ENCODE measurements at regions not wholly inside any gene's neighbourhood (a gene's known extent, or its start where the extent isn't known, plus 50 kb on each side); places are given as distances from the start of the nearest gene placed in this dataset.

DNA sequence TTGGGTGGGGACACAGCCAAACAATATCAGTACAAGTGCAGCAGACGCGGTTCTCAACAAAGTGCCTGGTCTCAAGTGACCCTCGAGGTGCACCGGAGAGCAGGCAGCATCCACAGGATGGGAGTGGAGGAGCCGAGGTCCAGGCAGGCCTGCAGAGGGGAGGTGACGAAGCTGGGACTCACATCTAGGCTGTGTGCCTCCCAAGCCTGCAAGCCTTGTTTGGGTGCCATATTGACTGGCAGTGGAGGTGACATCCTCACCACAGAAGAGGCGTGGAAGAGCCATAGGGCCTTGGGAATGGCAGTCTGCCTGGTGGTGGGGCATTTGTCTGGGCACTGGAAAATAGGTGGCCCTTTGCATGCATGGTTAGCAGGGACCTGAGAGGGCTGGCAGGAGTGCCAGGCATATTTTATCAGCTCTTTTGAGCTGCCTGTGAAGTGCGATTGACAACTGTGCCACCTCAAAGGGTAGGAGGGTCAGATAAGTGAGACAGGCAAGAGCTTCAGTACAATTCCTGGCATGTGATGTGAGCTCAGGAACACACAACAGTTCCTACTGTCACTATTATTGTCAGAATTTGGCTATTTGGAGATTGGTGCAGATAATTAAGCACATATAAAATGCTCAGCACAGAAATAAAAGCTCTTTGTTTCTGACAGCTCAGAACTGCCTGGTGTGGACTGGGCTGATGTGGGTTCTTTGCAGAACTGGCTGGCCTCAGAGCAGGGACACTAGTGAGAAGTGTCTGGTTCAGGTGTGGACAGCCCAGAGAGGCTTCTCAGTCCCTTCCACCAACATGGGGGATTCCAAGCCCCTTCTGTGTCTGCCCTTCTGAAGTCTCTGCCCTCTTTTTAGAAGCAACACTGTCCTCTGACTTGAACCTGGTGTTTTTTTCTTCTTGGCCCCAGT lies 347.6 kb upstream of the AJAP1 start:
- no peak for DNase-seq (ENCODE audit: extremely low read depth in 1 of 2, low read depth in 1 of 2)

DNA sequence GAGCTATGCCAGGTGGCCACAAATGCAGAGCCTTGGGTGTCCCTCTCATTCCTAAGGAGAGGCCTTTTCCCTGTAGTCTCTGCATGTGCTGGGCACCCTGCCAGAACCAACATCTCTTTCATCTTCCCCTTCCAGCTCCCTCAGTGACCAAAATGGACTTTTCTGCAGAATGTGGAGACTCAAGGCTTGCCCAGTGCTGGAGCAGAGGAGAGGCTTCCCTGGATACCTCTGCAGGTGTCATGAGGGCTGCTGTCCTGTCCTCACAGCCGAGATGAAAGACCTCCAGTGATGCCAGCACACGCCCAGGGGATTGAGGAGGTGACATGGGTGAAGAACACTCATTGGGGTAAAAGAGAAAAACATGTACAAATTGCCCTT lies 347.0 kb upstream of the AJAP1 start:
- no peak for DNase-seq (ENCODE audit: extremely low read depth in 1 of 2, low read depth in 1 of 2)

DNA sequence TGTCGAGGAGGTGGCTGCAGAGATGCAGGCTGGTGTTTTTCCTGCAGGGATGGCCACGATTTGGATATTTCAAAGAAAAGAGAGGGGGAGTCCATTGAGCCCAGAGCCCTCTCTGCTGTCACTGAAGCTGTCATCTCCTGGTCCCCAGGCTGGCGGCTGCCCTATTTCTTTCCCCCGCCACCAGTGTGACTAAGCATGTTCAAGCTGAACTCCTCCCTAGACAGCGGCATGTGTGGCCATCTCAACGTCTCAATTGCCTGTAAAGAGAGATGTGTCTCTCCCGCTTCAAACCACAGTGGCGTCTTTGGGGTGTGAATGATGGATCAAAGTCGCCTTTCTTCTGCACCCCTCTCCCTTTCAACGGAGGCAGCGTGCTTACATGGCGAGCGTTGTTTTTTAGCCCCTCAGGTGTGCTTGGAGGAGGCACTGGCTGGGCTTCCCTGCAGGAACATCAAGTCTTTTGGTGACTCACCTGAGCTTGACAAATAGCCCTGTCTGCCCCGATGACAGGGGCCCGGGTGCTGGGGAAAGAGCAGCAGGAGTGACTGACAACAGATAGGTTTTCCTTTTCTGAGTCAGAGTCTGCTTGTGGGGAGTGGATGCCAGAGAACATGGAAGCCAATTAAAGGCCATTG lies 346.4 kb upstream of the AJAP1 start:
- DNase-seq (ENCODE audit: extremely low read depth in 1 of 2, low read depth in 1 of 2), result no peak

DNA sequence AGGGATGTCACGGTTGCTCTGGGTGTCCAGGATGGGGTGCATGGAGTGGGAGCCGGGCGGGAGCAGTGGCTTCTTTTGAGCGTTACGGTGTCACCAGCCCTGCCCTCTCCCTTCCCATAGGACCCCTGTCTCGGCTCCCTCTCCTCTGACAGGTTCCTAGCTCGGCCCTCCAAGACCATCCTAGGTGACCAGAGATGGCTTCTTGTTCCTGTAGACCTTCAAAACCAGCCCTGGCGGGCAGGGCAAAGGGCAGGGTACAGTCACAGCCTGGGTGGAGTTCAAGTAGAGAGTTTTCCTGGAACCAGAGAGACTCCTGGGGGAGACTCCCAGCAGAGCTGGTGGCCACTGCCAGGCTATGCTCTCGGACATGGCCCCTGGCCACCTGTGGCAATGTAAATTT lies 345.6 kb upstream of the AJAP1 start:
- DNase-seq (ENCODE audit: extremely low read depth in 1 of 2, low read depth in 1 of 2), result no peak

DNA sequence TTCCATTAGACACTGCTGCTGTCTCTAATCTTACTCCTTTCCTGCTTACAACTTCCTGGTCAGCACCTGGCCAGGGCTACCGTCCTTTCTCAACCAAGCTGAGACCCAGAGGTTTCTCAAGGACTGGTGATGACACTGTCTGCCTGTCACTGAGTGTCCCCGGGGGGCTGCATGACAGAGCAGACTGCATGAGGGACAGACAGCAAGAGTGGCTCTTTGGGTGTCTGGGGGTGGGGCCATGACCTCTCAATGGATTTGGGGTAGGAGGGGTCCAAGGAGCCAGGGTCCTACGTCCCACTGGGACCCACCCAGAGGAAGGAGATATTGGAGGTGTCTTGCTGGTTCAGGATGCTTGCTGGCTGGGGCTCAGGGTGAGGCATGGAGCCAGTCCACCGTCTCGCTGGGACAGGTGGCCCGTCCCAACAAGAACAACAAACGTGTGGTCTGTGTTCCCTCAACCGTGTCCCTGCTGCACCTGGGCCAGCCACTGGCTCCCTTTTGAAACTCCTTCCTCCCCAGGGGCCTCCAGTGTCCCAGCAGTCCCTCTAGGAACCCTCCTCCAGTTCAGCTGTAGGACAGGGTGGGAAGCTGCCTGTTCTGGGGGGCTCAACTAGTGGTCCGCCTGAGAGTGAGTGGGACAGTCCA lies 344.6 kb upstream of the AJAP1 start:
- no peak for DNase-seq (ENCODE audit: extremely low read depth in 1 of 2, low read depth in 1 of 2)

DNA sequence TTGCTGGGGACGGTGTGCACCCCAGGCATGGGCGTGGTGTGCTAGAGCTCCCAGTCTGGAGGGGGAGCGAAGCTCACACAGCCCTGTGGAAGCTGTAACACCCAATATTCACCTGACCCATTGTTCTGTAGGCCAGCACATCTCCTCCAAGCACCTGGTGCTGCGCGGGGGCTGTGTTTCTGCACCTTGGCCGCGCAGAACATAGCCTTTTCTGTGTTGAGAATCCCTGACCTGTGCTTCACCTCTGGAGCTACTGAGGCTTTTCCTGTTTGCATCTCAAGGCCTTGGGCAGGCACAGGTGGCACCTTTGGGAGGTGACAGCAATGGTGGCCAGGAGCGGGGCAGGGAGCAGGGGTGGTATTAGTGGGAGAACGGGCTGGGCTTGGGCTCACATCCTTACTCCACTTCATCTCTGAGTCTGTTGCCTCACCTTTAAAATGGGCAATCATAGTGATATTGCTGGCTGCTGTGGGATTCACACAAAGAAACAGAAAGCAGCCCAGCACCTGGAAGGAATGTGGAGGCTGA lies 343.9 kb upstream of the AJAP1 start:
- no peak for DNase-seq (ENCODE audit: extremely low read depth in 1 of 2, low read depth in 1 of 2)

DNA sequence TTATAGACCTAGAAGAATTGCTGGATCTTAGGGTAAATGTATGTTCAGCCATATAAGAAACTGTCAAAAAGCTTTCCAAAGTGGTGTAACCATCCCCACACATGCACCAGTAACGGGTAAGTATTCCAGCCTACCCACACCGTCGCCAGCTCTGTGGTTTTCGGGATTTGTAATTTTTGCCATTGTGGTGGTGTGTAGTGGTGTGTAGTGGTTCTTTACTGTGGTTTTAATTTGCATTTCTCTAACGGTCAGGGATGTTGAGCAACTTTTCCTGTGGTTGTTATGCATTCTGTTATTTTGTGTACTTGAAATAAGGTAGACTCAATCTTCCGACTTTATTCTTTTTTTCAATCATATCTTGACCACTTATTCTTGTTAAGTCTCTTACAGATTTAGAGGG lies 342.4 kb upstream of the AJAP1 start:
- no peak for DNase-seq (ENCODE audit: extremely low read depth in 1 of 2, low read depth in 1 of 2)

DNA sequence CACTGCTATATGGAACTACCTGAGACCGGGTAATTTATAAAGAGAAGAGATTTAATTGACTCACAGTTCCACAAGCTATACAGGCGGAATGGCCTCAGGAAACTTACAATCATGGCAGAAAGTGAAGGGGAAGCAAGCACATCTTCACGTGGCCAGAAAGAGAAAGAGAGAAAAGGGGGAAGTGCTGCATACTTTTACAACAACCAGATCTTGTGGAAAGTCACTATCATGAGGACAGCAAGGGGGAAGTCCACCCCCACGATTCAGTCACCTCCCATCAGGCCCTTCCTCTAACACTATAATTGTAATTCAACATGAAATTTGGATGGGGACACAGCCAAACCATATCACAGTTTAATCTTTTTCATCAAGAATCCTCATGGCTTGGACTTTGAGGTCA lies 339.2 kb upstream of the AJAP1 start:
- DNase-seq (ENCODE audit: extremely low read depth in 1 of 2, low read depth in 1 of 2), result no peak

DNA sequence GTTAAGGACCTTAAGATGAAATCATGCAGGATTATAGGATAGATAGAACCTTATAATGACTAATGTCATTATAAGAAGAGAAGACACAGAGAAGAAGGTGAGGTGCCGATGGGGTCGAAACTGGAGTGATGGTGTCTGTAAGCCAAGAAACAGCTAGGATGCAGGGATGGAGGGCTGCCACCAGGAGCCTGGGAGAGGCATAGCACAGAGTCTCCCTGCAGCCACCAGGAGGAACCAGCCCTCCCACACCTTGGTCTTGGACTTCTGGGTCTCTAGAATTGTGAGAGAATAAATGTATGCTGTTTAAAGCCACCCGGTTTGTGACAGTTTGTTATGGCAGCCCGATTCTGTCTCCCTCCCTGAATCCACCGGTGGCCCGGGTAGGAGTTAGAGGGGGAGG lies 337.2 kb upstream of the AJAP1 start:
- DNase-seq (ENCODE audit: extremely low read depth in 1 of 2, low read depth in 1 of 2), result no peak

DNA sequence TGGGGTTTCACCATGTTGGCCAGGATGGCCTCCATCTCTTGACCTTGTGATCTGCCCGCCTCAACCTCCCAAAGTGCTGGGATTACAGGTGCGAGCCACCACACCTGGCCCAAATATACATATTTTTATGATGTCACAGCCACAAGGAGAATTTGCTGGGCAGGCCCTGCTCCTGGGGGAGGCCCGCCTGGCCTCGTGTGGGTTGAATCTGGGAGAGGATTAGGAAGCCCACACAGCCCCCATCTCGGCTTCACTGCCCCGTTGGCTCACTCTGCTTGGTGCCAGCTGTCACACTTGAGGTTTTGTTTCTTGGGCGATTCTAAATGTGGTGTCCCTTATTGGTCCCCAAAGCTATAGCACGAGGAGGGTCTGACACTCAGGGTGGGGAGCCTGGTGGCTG lies 335.7 kb upstream of the AJAP1 start:
- DNase-seq (ENCODE audit: extremely low read depth in 1 of 2, low read depth in 1 of 2), result no peak

DNA sequence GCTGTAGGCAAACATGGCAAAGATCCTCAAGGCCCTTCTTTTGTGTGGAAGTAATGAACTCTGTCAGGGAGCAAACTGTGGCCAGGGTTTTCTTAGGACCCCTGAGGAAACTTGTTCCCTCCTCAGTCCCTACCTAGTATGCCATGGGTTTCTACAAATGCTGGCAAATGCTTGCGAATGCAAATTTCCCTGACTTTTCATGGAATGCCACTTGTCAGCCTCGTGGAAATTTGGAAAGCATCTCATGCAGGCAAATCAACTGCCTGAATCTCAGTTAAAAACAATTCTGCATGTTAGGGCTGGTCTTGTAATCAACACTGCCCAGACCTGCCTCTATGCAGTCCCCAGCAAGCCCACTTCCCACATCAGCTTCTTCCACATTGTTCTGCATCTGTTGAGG lies 334.9 kb upstream of the AJAP1 start:
- no peak for DNase-seq (ENCODE audit: extremely low read depth in 1 of 2, low read depth in 1 of 2)

DNA sequence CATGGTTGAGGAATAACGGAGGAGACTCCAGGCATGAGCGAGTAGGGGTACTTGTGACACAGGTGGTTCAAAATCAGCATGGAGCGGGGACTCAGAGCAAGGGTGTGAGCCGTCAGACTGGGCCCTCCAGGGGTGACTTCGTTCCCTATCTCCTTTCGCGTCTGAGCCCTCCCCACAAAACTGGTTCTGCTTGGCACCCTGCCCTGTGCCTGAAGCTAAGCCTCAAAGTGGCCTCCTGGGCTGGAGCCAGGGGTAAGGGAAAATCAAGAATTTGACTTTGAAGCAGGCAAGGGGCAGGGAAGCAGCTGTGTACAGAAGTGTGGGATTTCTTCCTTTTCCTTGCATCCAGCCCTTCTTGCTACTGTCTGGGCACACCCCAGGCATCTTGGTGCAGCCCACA lies 331.5 kb upstream of the AJAP1 start:
- DNase-seq (ENCODE audit: extremely low read depth in 1 of 2, low read depth in 1 of 2), result no peak

DNA sequence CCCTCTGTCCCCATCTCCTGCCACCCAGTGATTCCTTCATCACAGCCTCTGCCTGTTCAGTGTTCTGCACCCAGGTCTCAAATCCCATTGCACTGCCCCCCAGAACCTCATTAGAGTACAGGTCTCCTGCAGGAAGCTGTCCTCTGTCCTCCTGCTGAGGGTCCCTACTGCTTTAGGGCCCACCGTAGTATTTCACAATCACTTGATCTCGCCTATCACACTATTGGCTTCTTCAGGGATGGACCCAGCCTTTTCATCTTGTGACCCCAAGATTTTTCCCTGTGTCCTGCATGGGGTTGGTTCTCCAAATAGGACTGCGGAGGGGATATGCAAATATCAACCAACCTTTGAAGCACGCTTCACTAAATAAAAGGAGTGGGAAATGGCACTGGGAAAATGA lies 331.1 kb upstream of the AJAP1 start:
- DNase-seq (ENCODE audit: extremely low read depth in 1 of 2, low read depth in 1 of 2), result no peak

DNA sequence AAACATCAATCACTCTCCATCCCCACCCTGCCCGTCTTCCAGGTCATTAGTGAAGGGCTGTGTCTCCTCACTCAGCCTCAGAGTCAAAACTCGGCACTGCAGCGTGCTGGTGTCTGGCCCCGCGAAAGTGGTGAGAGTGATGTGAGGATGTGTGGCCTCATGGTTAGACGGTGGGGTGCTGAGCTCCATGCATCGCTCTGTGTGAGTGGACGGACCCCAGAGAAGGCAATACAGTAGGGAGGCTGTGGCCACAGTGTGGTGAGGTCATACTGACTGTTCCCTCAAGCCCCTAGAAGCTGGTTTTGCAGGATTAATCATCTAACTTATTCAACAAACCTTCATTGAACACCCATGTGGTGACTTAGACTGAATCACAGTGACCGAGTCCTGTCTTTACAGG lies 329.9 kb upstream of the AJAP1 start:
- DNase-seq (ENCODE audit: extremely low read depth in 1 of 2, low read depth in 1 of 2), result no peak

DNA sequence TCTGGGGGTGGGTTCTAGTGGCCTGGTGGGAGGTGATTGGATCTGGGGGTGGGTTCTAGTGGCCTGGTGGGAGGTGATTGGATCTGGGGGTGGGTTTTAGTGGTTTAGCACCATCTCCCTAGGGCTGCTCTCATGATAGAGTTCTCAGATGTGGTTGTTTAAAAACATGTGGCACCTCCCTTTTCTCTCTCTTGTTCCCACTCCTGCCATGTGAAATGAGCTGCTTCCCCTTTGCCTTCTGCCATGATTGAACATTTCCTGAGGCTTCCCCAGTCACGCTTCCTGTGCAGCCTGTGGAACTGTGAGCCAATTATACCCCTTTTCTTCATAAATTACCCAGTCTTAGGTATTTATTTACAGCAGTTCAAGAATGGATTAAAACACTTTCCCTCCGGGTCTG lies 327.3 kb upstream of the AJAP1 start:
- DNase-seq (ENCODE audit: extremely low read depth in 1 of 2, low read depth in 1 of 2), result no peak

DNA sequence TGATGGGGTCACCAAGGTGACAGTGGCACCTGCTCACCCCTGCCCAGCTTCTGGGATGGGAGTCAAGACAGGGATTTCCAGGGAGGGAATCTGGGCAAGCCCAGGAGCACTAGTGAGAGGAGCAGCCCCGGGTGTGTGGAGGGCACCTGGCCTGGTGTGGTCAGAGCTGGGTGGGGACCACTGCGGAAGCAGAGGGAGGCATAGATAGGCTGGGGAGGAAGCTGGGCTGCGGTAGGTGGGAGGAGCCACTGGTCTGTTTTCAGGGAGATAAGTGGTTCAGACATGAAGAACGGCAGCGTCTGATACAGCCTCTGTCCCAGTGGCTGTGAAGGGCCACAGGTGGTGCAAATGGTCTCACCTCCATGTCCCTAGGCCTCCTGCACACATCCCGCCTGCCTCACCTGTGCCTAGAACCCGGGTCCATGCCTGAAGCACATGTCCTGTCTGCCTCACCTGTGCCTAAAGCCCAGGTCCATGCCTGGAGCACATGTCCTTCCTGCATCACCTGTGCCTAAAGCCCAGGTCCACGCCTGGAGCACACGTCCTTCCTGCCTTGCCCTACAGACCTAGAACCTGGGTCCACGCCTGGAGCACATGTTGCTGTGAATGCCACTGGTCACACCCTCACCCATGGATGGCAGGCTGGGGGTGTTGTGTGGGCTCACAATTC lies 325.9 kb upstream of the AJAP1 start:
- DNase-seq (ENCODE audit: extremely low read depth in 1 of 2, low read depth in 1 of 2), result no peak

DNA sequence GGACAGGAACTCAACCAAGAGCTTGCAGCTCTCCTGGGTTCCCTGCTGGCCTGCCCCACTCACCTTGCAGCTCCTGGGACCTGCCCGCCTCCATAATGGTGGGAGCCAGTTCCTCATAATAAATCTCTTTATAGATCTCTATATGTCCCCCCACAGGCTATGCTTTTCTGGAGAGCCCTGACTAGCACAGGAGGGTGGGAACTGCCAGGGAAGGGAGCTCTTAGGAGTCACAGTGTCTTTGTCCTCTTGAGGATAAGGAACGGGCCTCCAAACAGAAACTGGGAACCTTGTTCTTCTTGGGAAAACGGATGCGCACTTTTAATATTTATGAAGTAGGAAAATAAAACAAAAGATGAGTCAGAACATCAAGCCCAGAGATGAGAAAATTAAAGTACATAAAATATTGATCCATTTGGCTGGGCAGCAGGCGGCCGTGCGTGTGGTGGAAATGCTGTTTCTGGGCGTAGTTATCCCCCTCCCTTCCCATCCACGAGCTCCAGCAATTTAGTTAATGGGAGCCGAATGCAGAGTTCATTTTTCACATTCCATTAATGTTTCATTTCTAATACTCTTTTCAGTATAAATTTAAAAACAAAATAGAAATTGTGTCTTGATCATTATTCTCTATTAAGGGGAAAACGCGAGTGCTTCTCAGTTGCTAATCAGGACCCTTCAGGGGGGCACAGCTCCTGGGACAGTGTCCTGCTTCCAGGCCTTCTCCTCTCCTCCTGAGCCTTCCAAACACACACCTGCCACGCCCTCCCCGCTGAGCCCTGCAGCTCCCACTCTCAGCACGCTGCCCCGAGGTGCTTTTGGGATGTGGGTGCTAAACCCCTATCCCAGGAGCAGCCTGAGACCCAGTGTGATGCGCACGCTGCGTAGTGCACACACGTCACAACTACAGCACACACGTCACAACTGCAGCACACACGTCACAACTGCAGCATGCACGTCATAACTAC lies 323.3 kb upstream of the AJAP1 start:
- no peak for DNase-seq (ENCODE audit: extremely low read depth in 1 of 2, low read depth in 1 of 2)

DNA sequence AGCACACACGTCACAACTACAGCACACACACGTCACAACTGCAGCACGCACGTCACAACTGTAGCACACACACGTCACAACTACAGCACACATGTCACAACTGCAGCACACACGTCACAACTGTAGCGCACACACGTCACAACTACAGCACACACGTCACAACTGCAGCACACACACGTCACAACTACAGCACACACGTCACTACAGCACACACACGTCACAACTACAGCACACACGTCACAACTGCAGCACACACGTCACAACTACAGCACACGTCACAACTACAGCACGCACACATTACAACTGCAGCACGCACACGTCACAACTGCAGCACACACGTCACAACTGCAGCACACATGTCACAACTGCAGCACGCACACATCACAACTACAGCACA lies 322.6 kb upstream of the AJAP1 start:
- no peak for DNase-seq (ENCODE audit: extremely low read depth in 1 of 2, low read depth in 1 of 2)

DNA sequence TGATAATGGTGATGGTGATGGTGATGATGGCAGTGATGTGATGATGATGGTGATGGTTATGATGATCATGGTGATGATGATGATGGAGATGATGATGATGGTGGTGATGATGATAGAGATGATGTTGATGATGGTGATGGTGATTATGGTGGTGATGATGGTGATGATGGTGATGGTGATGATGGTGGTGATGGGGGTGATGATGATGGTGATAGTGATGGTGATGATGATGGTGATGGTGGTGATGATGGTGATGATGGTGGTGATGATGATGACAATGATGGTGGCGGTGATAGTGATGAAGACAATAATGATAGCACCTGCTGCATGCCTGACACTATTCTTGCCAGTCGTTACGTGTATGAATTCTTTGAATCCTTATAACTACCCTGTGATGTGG lies 317.9 kb upstream of the AJAP1 start:
- no peak for DNase-seq (ENCODE audit: extremely low read depth in 1 of 2, low read depth in 1 of 2)

DNA sequence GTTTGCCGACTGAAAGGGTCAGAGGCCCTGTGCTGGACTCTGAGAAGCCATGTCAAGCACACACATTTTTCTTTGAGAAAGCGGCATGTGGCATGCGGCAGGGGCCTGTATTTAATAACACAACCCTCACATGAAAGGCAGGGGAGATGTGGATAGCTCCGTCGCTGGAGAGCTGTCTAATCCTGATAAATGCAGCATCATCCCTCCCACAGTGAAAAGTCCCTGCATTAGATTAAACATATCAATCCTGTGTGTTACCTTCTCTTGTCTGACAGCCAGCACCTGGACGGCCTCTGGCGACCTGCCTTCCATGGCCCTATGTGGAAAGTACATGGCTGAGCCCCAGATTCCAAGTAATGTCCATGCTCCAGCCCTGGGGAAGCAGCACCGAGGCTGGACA lies 313.0 kb upstream of the AJAP1 start:
- DNase-seq (ENCODE audit: extremely low read depth in 1 of 2, low read depth in 1 of 2), result no peak

Data from stimulated activated CD8-positive, alpha-beta memory T cell treated with anti-CD3 and anti-CD28 coated beads, Interleukin-7, amount 100 ng/mL, for 48 hours (primary cell).